ENCODE measurements at regions not wholly inside any gene's neighbourhood (a gene's known extent, or its start where the extent isn't known, plus 50 kb on each side); places are given as distances from the start of the nearest gene placed in this dataset.

DNA sequence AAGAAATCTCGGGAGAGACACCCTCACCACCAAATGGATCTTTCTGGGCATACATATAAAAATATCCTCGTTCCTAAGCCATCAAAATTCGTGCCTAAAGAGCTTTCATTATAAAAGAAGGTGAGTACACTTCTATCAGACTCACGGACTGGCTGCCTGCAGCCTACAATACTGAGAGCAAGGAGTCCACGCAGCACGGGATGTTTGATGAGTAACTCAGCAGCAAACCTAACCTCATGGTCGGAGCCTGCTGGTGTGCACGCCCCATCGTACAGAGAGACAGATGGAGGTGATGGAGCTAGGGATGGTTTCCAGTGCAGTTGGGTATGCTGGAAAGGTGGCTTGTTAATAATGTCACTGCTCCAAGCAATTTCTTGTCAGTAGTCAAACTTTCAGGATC is 256.2 kb downstream of the FIGN start (continued):
- TF ChIP-seq, protein P1, sequence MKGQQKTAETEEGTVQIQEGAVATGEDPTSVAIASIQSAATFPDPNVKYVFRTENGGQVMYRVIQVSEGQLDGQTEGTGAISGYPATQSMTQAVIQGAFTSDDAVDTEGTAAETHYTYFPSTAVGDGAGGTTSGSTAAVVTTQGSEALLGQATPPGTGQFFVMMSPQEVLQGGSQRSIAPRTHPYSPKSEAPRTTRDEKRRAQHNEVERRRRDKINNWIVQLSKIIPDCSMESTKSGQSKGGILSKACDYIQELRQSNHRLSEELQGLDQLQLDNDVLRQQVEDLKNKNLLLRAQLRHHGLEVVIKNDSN (CRISPR knock-in tag; IDR thresholded peaks at IDR 0.05): no peak
- TF ChIP-seq, protein P2, sequence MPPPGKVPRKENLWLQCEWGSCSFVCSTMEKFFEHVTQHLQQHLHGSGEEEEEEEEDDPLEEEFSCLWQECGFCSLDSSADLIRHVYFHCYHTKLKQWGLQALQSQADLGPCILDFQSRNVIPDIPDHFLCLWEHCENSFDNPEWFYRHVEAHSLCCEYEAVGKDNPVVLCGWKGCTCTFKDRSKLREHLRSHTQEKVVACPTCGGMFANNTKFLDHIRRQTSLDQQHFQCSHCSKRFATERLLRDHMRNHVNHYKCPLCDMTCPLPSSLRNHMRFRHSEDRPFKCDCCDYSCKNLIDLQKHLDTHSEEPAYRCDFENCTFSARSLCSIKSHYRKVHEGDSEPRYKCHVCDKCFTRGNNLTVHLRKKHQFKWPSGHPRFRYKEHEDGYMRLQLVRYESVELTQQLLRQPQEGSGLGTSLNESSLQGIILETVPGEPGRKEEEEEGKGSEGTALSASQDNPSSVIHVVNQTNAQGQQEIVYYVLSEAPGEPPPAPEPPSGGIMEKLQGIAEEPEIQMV (tag; conservative IDR thresholded peaks at IDR 0.05; ENCODE audit: low read depth): no peak
- TF ChIP-seq KDM5B (IDR thresholded peaks at IDR 0.05; ENCODE audit: insufficient replicate concordance, low read depth, low read length): no peak
- TF ChIP-seq HDGF (IDR thresholded peaks at IDR 0.05): no peak
- TF ChIP-seq YY1 (IDR thresholded peaks at IDR 0.05; ENCODE audit: borderline replicate concordance in 1 of 3, control insufficient read depth in 1 of 3, extremely low read depth in 1 of 3, insufficient read depth in 3 of 3, insufficient read length in 1 of 3, insufficient replicate concordance in 2 of 3, low read depth in 1 of 3, low read length in 2 of 3): no peak

DNA sequence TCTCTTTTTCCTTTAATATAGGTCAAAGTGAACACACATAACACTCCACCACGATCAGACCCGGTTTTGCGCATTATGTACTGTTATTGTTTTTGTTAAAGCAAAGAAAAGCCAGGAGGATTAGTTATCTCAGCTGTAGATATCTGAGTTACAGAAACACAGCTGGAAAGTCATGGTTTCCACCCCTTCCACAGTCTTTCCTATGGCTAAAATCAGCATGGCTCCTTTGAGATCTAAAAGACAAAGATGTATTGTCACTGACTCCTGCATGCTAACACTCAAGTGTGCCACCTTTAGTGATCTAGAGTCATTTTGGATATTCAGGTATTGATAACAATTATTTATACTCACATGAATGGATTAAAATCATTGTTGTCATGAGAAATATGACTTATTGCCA is 260.0 kb downstream of the FIGN start:
- no peaks in the 10 kb centered on the region for H3K9me1 ChIP-seq (ENCODE audit: control insufficient read depth, insufficient read depth, low read length)
- H3K27ac ChIP-seq (ENCODE audit: extremely low read depth, low read depth, low read length): no peak overlapping the region
- no TSS peak for BruUV-seq (replicated peaks)
- DNase-seq (ENCODE audit: extremely low read depth in 1 of 4, low spot score in 3 of 4) (no peak), ATAC-seq (no peak), FAIRE-seq (no peak)
- H2AFZ ChIP-seq (ENCODE audit: low read depth, low read length): no peak overlapping the region
- no peak overlapping the region for H3K9ac ChIP-seq (ENCODE audit: insufficient read depth in 1 of 2, low read depth in 2 of 2, low read length in 2 of 2)
- no peak overlapping the region for H3K4me2 ChIP-seq (ENCODE audit: insufficient read depth, low read length)
- H3K27me3 ChIP-seq (ENCODE audit: control insufficient read depth in 2 of 2, insufficient read depth in 2 of 2, low read length in 2 of 2): no peaks in the 10 kb centered on the region
- intact Hi-C loops (cut with micrococcal nuclease): no loop called here
- CTCF ChIA-PET (ENCODE audit: low intra/inter-chr PET ratio): no interaction called here
- H3K36me3 ChIP-seq (ENCODE audit: control insufficient read depth, insufficient read depth, low read length): no peaks in the 10 kb centered on the region
- in situ Hi-C loops (cut with MboI): no loop called here
- POLR2A ChIA-PET: no interaction called here
- TF ChIP-seq, protein P3, sequence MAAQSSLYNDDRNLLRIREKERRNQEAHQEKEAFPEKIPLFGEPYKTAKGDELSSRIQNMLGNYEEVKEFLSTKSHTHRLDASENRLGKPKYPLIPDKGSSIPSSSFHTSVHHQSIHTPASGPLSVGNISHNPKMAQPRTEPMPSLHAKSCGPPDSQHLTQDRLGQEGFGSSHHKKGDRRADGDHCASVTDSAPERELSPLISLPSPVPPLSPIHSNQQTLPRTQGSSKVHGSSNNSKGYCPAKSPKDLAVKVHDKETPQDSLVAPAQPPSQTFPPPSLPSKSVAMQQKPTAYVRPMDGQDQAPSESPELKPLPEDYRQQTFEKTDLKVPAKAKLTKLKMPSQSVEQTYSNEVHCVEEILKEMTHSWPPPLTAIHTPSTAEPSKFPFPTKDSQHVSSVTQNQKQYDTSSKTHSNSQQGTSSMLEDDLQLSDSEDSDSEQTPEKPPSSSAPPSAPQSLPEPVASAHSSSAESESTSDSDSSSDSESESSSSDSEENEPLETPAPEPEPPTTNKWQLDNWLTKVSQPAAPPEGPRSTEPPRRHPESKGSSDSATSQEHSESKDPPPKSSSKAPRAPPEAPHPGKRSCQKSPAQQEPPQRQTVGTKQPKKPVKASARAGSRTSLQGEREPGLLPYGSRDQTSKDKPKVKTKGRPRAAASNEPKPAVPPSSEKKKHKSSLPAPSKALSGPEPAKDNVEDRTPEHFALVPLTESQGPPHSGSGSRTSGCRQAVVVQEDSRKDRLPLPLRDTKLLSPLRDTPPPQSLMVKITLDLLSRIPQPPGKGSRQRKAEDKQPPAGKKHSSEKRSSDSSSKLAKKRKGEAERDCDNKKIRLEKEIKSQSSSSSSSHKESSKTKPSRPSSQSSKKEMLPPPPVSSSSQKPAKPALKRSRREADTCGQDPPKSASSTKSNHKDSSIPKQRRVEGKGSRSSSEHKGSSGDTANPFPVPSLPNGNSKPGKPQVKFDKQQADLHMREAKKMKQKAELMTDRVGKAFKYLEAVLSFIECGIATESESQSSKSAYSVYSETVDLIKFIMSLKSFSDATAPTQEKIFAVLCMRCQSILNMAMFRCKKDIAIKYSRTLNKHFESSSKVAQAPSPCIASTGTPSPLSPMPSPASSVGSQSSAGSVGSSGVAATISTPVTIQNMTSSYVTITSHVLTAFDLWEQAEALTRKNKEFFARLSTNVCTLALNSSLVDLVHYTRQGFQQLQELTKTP (IDR thresholded peaks at IDR 0.05; ENCODE audit: low read depth in 1 of 2, partially characterized antibody in 2 of 2): no peak
- no peak for TF ChIP-seq ARID1B (IDR thresholded peaks at IDR 0.05)
- H3K4me3 ChIP-seq: no peak overlapping the region
- WGBS (ENCODE audit: insufficient coverage, low coverage, missing lambda C conversion rate): 0% methylated on average over 3 of the region's 3 CpGs
- H4K20me1 ChIP-seq (replicated peaks; ENCODE audit: control insufficient read depth, insufficient read depth, low read length): no peaks in the 10 kb centered on the region
- no peaks in the 10 kb centered on the region for H3K4me1 ChIP-seq (replicated peaks in 1 of 2; ENCODE audit: control insufficient read depth in 2 of 2, insufficient read depth in 2 of 2, low read length in 2 of 2)
- H3K79me2 ChIP-seq (ENCODE audit: control insufficient read depth, insufficient read depth, low read length): no peaks in the 10 kb centered on the region
- no peaks in the 10 kb centered on the region; the same call in 1 of the 2 replicates for H3K9me3 ChIP-seq (replicated peaks; ENCODE audit: control insufficient read depth, insufficient read depth, low read depth, low read length)
